Skeletal muscle cell (primary cell): ENCODE measurements at regions not wholly inside any gene's neighbourhood (a gene's known extent, or its start where the extent isn't known, plus 50 kb on each side); places are given as distances from the start of the nearest gene placed in this dataset.
"Not testable (repeated sequence)": the region's sequence is repeated elsewhere in the genome, so short reads cannot be mapped to it uniquely, and the experiment has no call there.

Experiments
- DNase-seq: peaks from one replicate; pipeline ENCODE4 v3.0.0-alpha.2; 2010; ENCODE audit warnings: low read depth
- H3K4me3 ChIP-seq: 2 replicates; pipeline ENCODE4 v1.5.1; 2011; ENCODE audit warnings: low read depth, mild to moderate bottlenecking, control low read depth, low read length, moderate library complexity

DNA sequence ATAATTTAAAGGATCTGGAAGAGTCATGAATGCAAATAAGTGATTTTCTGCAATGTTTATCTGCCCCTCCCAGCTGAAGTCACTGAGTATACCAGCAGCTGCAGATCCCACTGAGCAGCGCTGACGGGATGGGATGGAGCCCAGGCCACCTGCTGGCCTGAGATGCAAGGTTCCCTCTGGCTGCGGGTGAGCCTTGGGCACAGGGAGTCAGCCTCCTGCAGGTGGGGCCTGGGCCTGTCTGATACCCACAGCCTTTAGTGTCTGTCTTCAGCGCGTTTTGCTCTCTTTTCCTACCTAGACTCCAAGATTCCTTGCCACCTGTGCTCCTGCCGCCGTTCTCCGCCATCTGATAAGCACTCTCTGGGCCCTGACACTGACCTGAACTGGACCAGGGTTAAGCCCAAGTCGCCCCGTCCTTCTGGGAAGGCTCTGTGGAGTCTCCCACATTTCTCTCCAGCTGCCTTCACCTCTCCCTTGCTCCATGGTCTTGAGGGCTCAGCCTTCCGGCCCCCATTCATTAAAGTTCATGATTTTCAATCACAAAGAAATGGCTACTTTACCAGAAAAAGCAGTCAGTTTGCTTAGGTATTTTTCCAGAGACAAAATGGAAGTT is 223.1 kb upstream of the FAT1 start:
- H3K4me3 ChIP-seq, result no peak overlapping the region
- no peak for DNase-seq

DNA sequence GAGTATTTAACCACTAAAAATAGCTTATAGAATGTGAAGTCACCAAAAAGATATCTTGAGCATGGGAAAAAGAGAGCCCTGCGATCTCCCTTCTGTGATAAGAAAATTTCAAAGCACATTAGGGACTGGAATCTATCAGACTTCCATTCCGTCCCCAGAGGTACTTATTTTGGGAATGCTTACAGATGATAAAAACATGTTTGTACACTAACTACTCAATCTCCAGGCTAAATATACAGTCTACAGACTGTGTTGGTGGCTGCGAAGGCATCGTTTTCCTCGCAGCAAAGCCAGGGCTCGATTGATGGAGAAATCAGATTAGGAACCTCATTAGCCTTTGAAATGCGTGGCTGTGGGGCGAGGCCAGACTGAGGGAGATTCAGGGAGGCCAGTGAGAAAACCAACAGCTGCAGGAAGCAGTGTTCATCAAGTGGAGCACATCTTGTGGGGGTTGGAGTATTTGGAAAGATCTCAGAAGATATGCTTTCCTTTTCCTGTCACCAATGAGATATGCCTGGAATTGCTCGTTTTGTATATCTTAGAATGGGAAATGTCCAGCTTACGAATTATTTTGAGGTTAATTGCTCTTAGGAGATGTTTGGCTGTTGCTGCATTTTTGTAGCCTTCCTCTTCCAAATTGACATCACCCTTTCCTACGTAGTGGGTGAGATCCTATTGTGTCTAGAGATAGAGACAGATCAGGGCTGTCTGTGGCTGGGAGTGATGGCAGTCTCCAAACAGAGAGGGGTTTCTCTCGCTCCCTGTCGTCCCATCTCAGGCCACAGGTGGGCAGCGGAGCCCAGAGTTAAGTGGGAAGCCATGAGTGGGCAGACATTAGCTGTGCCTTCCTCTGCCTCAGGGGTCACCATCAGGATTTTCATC is 224.9 kb upstream of the FAT1 start:
- peak overlapping the region; percentile 8 for H3K4me3 ChIP-seq
- no peak for DNase-seq

DNA sequence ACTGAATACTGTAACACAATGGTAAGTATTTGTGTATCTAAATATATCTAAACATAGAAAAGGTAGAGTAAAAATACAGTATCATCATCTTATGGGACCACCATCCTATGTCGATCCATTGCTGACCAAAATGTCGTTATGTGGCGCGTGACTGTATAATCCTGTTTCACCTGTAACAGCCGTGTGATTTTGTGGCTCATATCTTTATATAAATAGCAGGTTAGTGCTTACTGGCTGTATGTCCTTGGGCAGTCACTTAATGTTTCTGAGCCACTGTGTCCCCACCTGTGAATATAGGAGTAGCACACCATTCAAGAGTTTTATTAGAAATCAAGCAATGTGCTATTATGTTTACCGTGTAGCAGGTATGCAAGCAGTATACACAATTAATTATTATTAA is 226.2 kb upstream of the FAT1 start:
- no peak for DNase-seq
- no peak overlapping the region for H3K4me3 ChIP-seq

DNA sequence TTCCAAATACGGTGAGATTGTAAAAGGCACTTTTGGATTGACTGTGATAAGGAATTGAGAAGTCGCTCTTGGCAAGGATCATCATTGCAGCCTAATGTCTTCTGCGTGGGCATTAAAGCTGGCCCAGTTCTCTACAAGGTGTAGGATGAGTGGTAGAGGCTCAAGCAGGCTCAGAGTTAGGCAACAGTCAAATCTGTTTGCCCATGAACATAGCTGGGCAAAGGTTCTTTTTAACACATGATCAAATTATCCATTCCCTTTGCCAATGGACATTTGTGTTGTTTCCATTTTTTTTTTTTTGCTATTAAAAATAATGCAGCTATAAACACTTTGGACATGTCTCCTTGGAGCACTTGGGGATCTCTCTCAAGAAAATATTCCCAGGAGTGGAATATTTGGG is 229.1 kb upstream of the FAT1 start:
- no peak overlapping the region for H3K4me3 ChIP-seq
- no peak for DNase-seq

DNA sequence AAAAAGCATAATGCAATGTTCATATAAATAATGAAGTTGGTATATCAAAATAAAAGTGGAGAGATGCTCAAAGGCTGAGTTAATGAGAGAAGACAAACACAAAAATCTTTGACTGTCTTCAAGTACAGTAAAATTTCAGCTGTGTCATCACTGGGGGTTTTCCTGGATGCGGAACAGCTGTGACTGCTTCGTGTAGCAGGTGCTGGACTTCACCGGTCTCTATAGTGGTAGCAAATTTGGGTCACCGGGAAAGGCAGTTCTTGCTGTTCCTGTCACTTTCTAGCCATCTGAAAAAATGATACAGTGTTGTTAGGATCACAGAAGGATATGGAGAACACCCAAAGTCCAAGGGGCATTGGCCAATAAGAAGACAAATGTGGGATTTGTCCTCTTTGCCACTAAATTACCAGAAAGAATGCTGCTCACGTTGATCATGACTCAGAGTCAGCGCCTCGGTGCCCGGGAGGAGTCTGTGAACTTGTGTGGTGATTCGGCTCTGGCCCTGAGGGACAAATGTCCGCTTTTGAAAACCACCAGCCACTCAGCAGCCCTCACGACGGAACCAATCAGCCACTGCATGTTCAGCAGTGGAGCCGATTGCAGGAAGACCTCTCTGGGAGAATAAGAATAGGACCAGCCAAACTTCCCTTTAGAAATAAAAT is 230.1 kb upstream of the FAT1 start:
- DNase-seq, result no peak

DNA sequence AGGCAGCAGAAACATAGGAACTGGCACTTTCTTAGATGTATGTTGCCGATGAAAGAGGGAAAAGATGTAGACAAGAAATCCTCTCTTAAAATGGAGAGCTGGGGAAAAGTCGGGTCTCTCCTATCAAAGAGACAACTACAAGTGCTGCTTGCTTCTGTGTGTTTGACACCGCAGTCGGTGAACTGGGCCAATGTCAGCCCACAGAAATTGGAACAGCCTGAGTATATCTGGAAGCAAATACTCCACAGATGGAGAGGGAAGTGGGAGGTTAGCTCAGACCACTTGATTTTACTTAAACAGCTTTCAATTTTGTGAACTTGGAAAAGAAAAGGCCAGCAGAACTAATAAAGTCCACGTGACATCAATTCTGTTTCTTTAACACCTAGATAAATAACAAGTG is 230.9 kb upstream of the FAT1 start:
- DNase-seq, result no peak
- no peak overlapping the region for H3K4me3 ChIP-seq

More for the DNA sequence above, 230.1 kb upstream of the FAT1 start:
- no peak overlapping the region for H3K4me3 ChIP-seq

DNA sequence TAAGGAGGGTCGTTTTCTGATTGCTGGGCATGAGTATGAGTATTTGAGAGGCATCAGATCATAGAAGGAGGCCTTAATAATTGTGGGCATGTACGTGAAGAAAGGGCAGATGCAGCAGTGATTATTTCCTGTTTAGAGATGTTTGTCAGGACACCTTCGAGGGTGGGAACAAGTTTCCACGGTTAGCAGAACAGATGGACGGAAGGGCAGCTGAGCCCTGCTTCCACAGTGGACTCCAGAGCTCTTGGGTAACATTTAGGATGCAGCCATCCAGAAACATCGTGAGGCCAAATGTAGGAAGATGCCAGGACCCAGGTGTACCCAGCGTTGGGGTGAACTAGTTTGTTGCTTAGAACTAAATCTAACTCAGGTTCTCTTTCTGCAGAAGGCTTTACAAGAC is 231.3 kb upstream of the FAT1 start:
- DNase-seq, result no peak
- H3K4me3 ChIP-seq, result no peak overlapping the region

DNA sequence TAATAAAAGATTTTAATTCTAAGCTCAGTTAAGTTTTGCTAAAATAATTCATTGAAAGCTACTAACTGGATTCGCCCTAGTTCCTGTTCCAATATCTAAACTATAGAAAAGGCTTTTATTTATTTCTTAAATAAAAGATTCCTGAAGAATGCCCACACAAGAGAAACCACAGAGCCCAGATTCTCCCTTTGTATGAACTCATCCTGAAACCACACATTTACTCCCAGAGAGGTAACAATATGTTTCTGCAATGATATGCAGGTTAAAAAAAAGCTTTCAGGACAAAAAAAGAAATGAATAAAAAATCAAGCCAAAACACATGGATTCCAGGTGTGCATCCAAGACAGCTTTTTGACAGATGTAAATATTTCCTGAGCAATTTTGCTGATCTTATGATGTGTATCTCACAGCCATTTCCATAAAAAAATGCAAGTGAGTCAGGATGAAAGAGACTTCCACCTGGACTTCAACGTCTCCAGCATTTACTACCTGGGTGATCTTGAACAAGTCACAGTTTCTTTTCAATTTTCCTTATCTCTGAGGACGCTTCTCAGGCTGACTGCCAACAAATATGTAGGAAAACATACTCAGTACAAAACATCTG is 234.4 kb upstream of the FAT1 start:
- H3K4me3 ChIP-seq, result no peak overlapping the region
- no peak for DNase-seq

DNA sequence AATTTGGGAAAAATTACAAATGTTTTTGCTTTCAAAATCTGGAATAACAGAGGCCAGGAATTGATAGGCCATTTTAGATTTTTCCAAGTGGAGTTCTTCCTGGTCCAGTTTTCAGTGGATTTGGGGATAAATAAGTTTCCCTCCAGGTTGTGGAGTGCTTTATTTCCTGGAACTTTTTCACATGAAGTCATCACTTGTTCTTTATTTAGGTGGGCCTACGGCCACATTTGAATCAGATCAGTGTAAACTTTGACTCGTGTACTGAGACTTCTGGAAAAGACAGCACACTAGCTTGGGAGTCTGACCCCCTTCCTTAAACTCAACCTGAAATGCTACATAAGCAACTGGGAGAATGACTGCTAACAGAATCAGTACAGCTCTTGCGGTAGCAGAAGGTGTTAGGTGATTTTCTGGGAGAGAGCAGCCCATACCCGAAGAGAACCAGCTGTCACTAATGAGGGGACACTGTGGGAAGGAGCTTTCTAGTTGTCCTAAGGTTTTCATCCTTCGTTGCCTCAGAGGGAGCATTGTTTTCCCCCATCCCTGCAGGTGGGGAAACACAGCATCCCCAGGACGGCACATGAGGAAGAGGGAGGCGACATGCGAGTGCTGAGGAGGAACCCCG is 235.2 kb upstream of the FAT1 start:
- H3K4me3 ChIP-seq, result no peak overlapping the region
- DNase-seq, result no peak

DNA sequence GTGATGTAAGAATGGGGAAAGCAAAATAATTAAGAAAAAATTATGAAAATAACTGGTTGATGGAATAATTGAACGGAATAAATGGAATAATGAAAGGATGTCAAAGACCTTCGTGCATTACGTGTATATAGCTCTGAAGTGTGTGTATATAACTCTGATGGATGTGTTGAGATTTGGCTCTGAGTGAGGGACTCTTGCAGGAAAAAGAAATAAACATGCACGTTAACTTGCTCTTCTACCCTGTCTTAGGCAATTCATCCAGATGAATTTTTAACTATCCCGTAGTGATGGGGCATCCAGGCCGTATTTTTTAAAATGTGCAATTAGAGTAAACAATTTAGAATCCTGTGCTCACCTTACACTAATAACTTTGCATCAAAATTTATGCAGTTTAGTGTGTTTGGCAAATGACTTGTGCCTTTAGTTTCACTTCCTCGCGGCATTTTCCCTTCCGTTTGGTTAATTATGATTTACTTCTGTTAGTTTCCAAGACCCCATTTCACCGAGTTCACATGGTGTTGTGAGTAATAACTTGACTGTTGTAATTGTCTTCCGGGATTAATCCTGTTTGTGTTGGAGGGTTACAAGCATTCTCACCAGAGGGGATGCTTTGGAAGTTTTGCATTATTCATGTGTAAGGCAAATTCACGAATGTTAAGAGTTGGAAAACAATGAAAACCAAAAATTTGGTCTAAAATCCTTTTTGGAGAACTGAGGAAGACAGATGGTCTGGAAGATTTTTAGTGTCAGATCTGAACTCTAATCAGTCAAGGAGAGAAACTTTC is 256.5 kb upstream of the FAT1 start:
- H3K4me3 ChIP-seq, result peak overlapping the region; percentile 5
- DNase-seq, result no peak

DNA sequence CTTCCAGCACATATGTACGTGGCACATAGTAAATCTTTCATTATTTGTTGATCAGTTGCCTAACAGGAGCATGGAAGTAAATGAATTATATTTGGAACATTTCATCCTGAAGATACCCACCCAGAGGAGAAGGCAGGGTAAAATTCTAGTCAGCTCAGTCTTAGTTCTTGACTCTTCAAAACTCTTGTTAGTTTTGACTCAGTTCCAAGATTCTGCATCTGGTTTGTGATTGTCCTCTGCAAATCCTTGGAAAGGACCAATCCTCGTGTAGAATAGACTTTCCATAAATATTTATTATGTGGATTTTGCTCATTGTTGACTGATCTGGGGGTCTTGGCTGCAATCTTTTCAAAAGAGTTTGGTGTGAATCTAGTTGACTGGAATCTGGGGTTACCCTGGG is 257.5 kb upstream of the FAT1 start:
- no peak overlapping the region for H3K4me3 ChIP-seq
- DNase-seq, result no peak

DNA sequence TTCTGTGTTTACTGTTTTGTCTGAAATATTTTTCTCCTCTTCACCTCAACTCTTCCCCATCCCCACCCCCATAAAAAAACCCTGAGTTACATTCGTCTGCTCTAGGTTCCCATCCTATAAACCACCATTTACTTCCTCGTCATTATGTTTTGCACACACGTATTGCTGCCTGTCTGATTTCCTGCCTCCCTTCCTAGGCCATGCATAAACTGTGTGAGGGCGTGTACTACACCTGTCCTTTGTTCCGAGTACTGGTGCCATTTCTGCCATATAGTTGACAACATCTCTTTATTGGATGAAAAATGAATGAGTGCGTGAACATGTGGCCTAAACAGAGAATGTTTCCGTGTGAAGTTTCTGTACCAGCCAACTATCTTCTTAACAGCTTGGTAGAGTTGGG is 258.5 kb upstream of the FAT1 start:
- no peak for DNase-seq
- no peak overlapping the region for H3K4me3 ChIP-seq

DNA sequence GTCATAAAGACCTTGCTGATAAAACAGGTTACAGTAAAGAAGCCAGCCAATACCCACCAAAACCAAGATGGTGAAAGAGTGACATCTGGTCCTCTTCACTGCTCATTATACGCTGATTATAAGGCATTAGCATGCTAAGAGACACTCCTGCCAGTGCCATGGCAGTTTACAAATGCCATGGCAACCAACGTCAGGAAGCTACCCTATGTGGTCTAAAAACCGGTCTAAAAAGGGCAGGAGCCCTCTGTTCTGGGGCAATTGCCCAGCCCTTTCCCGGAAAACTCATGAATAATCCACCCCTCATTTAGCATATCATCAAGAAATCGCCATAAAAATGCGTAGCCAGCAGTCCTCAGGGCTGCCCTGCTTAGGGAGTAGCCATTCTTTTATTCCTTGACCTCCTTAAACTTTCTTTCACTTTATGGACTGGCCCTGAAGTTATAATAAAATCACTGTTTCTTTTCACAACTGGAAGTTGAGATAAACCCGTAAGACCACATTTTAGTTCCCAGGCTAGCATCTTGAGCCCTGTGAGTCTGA is 260.5 kb upstream of the FAT1 start:
- no peak for DNase-seq
- H3K4me3 ChIP-seq, result no peak overlapping the region

DNA sequence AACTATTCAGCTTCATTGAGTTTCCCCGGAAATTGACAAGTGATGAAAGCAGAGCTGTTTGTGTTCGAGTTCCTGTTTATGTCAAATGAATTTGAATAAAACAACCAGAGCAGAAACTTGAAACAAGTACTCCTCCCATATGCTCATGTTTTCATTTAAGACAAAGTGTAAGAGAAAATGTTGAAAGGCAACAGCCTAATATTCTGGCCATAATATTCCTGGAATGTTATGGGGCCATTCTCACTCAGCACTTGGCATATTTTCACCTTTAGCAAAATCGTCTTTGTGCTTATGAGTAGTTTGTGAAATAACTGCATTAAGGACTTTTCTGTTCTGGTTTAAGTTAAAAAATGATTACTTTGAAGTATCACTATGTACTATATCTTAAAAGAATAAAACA is 276.0 kb upstream of the FAT1 start:
- DNase-seq, result no peak
- H3K4me3 ChIP-seq, result no peak overlapping the region

DNA sequence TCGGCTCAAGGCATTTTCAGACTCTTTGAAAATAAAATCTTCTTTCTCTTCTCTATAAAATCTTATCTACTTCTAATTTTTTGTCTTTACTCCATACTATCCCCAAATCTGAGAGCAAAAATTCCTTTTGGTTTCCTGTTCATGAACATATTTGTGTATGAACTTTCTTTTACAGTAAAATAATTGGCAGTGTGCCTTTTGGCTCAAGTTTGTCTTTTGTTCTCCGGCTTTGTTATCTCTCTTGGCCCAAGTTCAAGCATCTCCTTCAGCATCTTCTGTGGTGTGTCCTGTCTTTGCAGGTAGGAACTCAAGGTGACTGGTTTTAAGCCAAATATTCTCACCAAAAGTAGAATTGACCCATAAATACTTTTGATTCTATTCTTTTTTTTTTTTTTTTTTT is 276.6 kb upstream of the FAT1 start:
- no peak overlapping the region for H3K4me3 ChIP-seq
- no peak for DNase-seq

DNA sequence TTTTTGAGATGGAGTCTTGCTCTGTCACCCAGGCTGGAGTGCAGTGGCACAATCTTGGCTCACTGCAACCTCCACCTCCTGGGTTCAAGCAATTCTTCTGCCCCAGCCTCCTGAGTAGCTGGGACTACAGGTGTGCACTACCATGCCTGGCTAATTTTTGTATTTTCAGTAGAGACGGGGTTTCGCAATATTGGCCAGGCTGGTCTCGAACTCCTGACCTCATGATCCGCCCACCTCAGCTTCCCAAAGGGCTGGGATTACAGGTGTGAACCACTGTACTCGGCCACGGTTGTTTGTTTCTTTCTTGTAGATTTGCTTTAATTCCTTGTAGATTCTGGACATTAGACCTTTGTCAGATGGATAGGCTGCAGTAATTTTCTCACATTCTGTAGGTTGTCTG is 278.5 kb upstream of the FAT1 start:
- H3K4me3 ChIP-seq, DNase-seq: not testable (repeated sequence)

DNA sequence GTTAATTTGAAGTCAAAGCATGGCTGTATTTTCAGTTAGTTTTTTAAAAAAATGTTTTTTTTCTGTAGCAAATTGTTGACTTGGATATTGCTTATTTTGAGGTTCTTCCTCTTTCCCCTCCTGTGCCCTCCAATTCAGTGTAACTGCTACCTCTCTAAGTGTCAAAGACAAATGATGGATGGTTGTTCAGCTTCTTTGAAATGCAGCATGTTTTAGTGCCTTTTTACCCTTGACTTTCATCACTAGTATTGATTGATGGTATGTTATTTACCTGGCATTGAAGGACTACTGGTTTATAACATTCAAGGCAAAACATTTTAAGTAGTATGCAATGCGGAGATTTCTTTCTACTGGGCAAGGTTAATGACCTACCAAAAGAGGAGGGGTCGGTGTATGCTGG is 281.0 kb upstream of the FAT1 start:
- no peak overlapping the region for H3K4me3 ChIP-seq
- no peak for DNase-seq

DNA sequence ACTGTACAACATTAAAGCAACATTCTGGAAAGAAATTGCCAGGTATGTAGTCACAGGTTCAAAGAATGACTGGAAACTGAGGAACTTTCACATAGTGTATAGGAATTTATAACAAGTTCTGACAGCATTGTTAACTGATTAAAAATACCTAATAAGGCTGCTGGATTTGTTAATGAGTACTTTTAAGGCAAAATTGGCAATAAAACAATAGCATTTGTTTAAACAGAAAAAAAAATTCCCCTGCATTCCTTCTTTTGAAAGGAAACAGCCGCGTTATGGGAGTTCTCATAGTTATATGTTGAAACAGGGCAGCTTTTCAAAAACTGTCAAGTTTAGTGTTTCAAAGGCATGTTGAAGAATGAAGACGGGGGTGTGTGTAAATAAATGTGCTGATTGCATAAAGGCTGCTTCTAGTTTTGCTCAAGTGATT is 282.5 kb upstream of the FAT1 start:
- H3K4me3 ChIP-seq, result no peak overlapping the region
- peak; percentile 22 for DNase-seq

DNA sequence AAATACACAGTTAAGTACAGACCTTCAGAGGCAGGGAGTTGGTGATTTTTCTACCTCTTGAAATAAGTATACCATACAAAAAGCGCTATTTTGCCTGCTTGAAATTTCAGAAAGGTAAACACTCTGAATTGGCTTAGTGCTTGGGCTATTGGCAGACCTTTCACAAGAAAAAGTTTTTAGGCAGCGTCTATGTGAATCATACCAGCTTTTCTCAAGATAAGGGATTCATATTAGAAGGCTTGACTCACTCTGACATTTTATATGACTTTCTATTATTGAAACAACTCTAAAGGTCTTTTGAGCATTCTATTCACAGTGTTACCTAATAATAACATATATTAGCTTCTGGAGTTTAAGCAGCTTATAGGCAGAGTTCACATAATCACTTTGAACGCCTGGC is 286.4 kb upstream of the FAT1 start:
- no peak overlapping the region for H3K4me3 ChIP-seq
- DNase-seq, result no peak
